ENCODE measurements at regions not wholly inside any gene's neighbourhood (a gene's known extent, or its start where the extent isn't known, plus 50 kb on each side); places are given as distances from the start of the nearest gene placed in this dataset.
"Not testable (repeated sequence)": the region's sequence is repeated elsewhere in the genome, so short reads cannot be mapped to it uniquely, and the experiment has no call there.

DNA sequence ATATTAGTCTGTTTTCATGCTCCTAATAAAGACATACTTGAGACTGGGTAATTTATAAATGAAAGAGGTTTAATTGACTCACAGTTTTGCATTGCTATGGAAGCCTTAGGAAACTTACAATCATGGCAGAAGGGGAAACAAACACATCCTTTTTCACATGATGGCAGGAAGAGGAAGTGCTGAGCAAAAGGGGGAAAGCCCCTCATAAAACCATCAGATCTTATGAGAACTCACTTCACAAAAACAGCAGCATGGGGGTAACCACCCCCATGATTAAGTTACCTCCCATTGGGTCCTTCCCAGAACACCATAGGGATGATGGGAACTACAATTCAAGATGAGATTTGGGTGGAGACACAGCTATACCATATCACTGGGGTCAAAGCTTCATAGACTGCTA, 254.2 kb downstream of the ERMARD start:
- no peak overlapping the region for H3K27ac ChIP-seq
- H3K9me3 ChIP-seq (ENCODE audit: severe bottlenecking): peaks cover 13% of the 10 kb centered on the region
- H3K27me3 ChIP-seq (ENCODE audit: insufficient read depth, low read depth, severe bottlenecking): no peaks in the 10 kb centered on the region
- H3K4me3 ChIP-seq (ENCODE audit: low read depth, low read length): no peak overlapping the region
- no peak for DNase-seq
- TF ChIP-seq, protein P1, sequence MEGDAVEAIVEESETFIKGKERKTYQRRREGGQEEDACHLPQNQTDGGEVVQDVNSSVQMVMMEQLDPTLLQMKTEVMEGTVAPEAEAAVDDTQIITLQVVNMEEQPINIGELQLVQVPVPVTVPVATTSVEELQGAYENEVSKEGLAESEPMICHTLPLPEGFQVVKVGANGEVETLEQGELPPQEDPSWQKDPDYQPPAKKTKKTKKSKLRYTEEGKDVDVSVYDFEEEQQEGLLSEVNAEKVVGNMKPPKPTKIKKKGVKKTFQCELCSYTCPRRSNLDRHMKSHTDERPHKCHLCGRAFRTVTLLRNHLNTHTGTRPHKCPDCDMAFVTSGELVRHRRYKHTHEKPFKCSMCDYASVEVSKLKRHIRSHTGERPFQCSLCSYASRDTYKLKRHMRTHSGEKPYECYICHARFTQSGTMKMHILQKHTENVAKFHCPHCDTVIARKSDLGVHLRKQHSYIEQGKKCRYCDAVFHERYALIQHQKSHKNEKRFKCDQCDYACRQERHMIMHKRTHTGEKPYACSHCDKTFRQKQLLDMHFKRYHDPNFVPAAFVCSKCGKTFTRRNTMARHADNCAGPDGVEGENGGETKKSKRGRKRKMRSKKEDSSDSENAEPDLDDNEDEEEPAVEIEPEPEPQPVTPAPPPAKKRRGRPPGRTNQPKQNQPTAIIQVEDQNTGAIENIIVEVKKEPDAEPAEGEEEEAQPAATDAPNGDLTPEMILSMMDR (IDR thresholded peaks at IDR 0.05; ENCODE audit: low read depth, low read length): no peak
- H3K36me3 ChIP-seq: no peaks in the 10 kb centered on the region

DNA sequence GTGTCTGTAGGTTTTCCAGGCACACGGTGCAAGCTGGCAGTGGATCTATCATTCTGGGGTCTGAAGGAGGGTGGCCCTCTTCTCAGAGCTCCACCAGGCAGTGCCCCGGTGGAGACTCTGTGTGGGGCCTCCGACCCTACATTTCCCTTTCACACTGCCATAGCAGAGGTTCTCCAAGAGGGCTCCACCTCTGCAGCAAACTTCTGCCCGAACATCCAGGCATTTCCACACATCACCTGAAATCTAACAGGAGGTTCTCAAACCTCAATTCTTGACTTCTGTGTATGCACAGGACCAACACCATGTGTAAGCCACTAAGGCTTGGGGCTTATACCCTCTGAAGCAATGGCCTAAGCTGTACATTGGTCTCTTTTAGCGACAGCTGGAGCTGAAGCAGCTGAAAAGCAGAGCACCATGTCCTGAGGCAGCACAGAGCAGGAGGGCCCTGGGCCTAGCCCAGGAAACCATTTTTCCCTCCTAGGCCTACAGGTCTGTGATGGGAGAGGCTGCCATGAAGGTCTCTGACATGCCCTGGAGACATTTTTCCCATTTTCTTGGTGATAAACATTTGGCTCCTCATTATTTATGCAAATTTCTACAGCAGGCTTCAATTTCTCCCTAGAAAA, 253.3 kb downstream of the ERMARD start:
- no peak for DNase-seq
- Histone ChIP-seq H3K27ac (no peak overlapping the region), H3K9me3 (ENCODE audit: severe bottlenecking) (peaks cover 13% of the 10 kb centered on the region), H3K36me3 (no peaks in the 10 kb centered on the region), H3K4me3 (ENCODE audit: low read depth, low read length) (no peak overlapping the region), H3K27me3 (ENCODE audit: insufficient read depth, low read depth, severe bottlenecking) (no peaks in the 10 kb centered on the region)
- TF ChIP-seq, protein P1 (IDR thresholded peaks at IDR 0.05; ENCODE audit: low read depth, low read length): no peak

DNA sequence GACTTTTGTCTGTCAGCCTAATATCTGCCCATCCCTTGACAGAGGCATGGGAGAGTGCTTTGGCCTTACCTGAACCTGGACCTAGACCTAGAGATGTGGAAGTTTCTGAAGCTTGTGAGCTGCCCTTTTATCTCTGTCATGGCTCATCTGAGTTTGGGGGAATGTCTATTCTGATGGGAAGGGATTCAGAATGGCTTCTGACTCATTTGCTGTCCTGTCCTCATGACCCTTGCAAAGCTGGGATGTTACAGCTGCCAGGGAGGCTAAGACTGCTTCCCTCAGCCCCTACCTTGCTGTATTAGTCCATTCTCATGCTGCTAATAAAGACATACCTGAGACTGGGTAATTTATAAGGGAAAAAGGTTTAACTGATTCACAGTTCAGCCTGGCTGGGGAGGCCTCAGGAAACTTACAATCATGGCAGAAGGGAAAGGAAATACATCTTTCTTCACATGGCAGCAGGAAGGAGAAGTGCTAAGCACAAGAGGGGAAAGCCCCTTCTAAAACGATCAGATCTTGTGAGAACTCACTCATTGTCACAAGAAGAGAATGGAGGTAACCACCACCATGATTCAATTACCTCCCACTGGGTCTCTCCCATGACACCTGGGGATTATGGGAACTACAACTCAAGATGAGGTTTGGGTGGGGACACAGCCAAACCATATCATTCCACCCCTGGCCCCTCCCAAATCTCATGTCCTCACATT, 252.2 kb downstream of the ERMARD start:
- H3K9me3 ChIP-seq (ENCODE audit: severe bottlenecking): peaks cover 13% of the 10 kb centered on the region
- no peak for DNase-seq
- H3K27me3 ChIP-seq (ENCODE audit: insufficient read depth, low read depth, severe bottlenecking): no peaks in the 10 kb centered on the region
- TF ChIP-seq, protein P1 (IDR thresholded peaks at IDR 0.05; ENCODE audit: low read depth, low read length): no peak
- no peak overlapping the region for H3K4me3 ChIP-seq (ENCODE audit: low read depth, low read length)
- no peak overlapping the region for H3K27ac ChIP-seq
- H3K36me3 ChIP-seq: no peaks in the 10 kb centered on the region

DNA sequence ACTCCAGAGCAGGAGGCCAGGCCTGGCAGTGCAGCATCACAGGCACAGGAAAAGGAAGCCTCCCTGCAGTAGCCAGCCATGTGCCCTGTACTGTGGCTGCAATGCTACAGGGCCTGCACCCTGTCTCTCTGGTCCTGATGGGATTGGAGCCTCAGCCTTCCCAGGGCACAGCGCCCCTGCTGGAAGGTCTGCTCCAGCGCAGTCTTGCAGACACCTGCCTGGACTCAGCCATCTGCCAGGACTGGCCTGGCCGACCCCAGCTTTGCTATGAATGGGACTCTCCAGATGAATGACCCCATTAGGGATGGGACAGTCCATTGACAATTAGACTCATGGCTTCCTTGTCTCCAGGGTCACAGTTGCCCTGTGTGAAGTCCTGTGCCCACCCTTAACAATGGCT, 251.6 kb downstream of the ERMARD start:
- H3K27ac ChIP-seq: no peak overlapping the region
- H3K36me3 ChIP-seq: no peaks in the 10 kb centered on the region
- no peaks in the 10 kb centered on the region for H3K27me3 ChIP-seq (ENCODE audit: insufficient read depth, low read depth, severe bottlenecking)
- DNase-seq: peak; percentile 51
- no peak overlapping the region for H3K4me3 ChIP-seq (ENCODE audit: low read depth, low read length)
- peaks cover 13% of the 10 kb centered on the region for H3K9me3 ChIP-seq (ENCODE audit: severe bottlenecking)
- TF ChIP-seq, protein P1 (IDR thresholded peaks at IDR 0.05; ENCODE audit: low read depth, low read length): peak; percentile 89

DNA sequence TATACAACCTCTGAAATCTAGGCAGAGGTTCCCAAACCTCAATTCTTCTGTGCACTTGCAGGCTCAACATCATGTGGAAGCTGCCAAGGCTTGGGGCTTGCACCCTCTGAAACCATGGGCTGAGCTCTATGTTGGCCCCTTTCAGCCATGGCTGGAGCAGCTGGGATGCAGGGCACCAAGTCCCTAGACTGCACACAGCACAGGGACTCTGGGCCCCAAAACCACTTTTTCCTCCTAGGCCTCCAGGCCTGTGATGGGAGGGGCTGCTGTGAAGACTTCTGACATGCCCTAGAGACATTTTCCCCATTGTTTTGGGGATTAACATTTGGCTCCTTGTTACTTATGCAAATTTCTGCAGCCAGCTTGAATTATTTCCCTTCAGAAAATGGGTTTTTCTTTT, 250.4 kb downstream of the ERMARD start:
- H3K27ac ChIP-seq; H3K36me3 ChIP-seq; DNase-seq; H3K4me3 ChIP-seq (ENCODE audit: low read depth, low read length); H3K27me3 ChIP-seq (ENCODE audit: insufficient read depth, low read depth, severe bottlenecking): not testable (repeated sequence)
- peaks cover 13% of the 10 kb centered on the region for H3K9me3 ChIP-seq (ENCODE audit: severe bottlenecking)

DNA sequence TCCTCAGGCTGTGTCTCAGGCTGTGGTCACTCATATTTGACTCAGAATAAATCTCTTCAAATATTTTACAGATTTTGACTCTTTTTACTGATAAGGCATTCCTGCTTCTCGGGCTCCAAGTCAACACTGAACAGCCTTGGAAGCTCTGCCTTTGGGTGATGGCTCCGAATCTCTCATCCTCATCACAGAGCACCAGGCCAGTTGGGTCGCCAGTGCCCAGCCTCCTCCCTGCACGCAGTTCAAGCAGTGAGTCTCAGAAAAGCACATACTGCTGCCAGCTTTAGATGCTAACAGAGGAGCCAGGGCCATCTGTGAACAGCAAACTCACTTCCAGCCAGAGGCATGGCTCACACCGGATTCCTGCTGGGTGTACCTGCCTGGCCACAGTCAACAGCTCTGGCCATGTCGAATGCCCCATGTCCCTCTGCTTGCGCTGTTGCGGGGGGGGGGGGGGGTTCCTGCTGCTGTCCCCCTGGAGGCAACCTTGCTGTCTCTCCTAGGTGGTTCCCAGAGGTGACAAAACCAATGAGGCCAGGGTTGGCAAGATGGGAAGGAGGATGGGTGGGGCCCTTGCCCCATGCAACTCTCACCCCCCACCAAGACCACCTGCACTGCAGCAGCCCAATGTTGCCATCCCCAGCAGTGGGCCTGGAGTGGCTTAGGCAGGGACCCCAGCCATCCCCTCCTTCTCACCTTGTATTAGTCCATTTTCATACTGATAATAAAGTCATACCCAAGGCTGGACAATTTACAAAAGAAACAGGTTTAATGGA, 248.8 kb downstream of the ERMARD start:
- no peak overlapping the region for H3K27ac ChIP-seq
- no peak for DNase-seq
- no peaks in the 10 kb centered on the region for H3K36me3 ChIP-seq
- peaks cover 13% of the 10 kb centered on the region for H3K9me3 ChIP-seq (ENCODE audit: severe bottlenecking)
- H3K27me3 ChIP-seq (ENCODE audit: insufficient read depth, low read depth, severe bottlenecking): no peaks in the 10 kb centered on the region
- TF ChIP-seq, protein P1 (IDR thresholded peaks at IDR 0.05; ENCODE audit: low read depth, low read length): no peak
- H3K4me3 ChIP-seq (ENCODE audit: low read depth, low read length): no peak overlapping the region
